GM19372 (cell line): ENCODE measurements at regions not wholly inside any gene's neighbourhood (a gene's known extent, or its start where the extent isn't known, plus 50 kb on each side); places are given as distances from the start of the nearest gene placed in this dataset.

Experiments
- ATAC-seq: cut with Tn5 transposase; IDR thresholded peaks from one replicate; pipeline ENCODE4 v1.9.1; 2021; ENCODE audit warnings: mild to moderate bottlenecking, low read depth, moderate library complexity; ENCODE audit not compliant: unreplicated experiment

DNA sequence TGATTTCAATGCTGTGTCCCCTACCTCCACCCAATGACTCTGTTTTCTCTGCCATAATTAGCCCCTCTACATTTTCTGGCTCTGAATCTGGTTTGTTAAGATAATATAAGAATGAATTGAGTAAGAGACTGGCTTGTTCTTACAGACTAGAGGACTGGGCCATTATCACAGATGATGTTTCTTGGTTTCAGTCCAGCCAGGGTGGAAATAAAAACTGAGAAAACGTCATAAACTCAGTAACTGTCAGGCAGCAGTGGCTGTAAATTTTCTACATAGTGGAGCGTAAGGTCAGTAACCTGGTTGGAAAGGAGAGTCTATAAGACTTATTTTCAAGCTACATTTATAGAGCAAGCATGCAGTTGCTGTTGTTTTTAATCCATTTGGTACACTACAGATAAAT is 485.4 kb downstream of the HTR7 start:
- no peak for ATAC-seq

DNA sequence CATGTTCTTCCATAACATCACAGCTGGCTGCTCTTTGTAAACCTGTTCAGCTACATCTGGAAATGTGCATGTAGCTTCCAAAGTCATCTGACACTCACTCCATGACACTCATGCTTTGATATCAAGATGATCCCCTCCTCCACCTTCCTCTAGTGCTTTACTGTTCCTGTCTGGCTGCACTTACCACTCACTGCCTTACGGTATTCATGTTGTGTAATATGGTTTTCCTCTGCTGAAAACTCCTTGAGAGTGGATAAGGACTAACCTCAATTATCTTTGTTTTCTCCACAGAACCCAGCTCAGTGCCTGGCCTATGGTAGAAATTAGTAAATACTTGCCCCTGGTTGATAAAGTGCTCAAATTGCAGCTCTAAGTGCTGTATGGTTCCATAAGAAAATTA is 483.9 kb downstream of the HTR7 start:
- no peak for ATAC-seq

DNA sequence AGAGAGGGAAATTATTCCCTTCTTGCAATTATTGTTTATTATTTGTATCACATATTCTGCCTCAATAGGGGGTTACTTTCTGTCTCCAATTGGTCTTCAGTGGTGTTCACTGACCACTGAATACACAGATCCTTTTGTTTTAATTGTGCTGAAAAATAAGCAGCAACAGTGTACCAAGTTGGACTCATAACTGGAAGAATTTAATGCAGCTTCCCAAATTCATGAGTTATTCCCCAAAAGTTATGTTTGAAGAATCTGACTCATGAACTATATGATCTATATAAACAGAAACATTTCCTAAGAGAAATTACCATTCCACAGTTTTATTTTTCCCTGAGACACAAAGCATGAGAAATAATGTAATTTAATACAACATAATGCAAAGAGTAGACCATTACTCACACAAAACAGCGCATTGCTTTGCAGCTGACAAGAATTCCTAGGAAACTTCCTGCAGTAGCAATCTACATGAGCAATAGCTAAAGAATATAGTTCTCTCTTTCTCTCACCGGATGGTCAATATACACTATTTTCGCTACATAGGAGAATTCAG is 479.2 kb downstream of the HTR7 start:
- ATAC-seq = no peak

DNA sequence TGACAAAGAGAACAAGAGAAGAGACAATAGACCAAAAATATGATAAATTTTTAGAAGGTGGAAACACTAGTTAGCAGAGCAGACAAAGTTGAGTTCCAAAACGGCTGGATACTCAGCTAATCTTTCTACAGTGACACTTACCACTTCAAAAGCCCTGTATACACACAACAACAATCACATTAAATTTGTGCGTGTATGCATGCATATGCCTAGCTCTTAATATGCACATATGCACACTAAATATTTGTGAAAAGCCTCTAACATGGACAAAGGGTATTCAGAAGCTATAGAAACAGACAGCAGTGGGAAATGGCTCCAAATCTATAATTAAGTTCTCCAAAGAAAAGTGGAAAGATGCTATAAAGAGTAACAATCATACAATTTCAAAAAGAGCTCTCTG is 476.4 kb downstream of the HTR7 start:
- ATAC-seq = no peak

DNA sequence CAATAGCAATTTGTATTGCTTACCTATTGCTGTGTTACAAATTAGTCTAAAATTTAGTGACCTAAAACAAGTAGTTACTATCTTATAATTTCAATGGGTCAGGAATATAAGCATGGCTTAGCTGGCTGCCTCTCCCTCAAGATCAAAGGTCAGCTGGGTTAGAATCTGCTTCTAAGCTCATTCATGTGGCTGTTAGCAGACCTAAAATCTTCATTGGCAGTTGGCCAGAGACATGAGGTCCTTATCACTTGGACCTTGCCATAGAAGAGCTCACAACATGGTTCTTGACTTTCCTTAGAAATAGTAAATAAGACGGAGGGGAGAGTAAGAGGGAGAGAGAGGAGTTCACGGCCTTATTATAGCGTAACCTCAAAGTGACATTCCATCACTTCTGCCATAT is 468.0 kb downstream of the HTR7 start:
- no peak for ATAC-seq

DNA sequence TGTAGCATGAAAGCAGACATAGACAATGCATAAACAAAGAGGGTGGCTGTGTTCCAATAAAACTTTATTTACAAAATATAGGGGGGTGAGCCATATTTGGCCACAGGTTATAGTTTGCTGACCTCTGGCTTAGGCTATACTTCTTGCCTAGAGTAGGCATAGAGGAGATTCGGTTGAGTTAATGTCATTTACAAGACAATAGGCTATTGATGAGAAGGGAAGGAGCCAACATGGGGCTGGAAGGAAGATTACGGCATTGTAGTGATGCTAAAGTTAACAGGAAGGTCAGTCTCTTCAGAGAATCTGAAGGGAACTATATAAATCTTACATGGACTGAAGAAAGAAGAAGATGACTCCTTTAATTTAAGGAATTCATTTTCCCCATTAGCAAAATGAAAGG is 463.5 kb downstream of the HTR7 start:
- no peak for ATAC-seq

DNA sequence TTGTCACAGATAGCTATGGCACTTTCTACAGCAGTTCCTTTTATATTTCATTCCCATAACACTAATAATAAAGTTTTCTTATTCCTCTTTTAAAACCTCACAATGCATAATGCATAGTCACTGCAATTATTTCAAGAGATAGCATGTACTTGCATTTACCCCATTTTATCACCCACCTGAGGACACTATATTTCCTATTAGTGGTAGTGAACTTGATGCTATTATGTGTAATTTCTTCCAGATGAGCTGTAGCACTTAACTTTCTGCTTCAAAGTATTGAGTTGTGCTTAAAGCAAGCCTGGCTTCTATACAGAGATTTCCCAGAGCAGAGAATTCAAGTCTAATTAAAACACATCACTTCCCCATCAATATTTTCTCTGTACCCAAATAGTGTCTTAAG is 461.1 kb downstream of the HTR7 start:
- no peak for ATAC-seq

DNA sequence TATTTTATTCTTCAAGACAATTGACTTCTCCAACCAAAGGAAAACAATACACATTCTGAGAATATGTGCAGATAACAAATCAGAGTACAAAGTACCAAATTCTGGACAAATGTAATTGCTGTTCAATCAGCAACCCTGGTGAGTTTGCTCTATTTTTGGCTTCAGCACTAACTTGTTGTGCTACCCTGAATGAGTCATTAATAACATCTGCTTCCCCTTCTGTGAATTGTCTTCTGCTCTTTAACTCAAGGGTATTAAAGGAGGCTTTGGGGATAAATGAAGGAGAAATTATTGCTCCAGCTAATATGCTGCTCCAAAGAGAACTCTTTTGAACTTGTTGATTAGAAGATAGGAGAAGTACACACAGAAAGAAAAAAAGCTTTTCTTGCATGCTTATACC is 459.3 kb downstream of the HTR7 start:
- no peak for ATAC-seq

DNA sequence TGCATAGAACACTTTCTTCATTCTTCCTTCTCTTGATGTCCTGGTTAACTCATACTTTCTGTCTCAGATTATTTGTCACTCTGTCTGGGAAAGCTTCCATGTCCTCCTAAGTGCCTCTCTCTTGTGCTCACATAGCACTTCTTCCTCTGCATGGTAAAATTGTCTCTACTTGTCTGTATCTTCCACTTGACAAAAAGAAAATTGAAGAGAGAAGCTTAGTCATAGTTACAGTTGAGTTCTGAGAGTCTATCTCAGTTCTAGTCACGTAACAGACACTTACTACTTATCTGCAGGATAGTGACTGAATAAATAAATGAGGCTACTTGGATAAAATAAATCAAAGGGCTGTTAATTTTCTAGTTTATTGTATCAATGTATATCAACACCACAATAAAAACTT is 458.1 kb downstream of the HTR7 start:
- no peak for ATAC-seq

DNA sequence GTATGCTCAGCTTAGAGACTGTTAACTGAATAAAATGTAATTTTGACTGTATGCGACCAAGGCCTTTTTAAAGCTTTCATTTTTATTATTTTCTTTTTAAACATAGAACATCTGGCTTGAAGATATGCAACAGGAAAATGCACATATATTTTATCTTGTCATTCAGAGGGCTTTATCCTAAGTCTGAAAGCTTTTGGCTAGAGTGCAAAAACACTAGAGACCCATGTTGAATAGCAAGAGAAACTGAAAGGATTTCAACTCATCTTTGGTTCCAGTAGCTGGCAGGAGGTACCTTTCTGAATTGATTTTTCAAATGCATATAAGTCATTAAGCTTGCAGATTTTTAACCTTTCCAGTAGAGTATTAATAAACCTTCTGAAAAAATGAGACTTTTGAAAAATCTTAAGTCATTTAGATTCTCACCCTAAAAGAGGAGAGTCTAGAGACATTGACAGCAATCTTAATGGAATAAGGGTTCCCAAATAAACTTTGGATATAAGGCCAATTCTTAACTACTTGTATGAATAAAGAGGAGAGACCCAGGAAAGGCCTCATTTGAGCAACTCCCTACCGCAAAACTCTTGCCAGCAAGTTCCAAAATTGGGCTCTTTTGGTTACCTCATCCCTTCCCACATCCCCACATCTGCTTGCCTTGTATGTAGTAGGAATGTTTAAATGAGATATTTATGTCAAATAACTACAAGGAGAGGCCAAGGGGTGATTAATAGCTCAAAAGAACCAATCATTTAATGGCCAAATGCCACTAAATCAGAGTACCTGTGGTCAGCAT is 454.4 kb downstream of the HTR7 start:
- ATAC-seq = no peak

DNA sequence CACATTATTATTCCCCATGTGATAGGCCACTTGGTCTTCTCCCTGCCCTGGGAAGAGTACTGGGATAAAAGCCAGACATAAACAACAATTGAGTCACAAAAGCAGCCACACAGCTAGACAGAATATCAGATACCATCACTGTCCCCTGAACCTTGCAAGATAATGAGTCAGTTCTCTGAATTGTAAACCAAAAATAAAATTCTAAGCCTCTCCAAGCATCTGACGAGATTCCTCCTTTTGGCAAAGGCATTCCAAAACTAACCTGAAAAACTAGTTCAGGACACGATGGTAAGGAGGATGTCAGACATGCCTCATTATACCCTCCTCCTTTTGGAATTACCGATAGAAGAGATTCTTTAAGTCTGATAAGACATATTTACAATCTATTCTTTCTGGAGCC is 450.7 kb downstream of the HTR7 start:
- ATAC-seq = no peak

DNA sequence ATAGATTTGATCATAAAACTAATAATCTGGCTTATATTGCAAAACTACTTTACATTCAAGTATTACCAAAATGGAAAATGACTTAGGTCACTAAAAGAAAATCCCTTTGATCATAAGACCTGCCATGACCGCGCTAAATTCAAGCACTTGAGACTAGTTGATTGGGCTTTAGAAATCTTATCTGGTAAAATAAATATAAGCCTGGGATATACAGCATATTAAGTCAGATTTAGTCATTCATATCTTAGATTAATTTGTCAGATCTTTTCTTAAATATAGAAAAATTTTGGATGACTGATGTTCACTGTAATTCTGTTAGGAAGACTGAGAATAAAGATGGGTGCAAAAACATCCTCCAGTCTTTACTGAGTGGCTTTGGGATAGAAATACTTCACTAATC is 450.0 kb downstream of the HTR7 start:
- ATAC-seq = no peak

DNA sequence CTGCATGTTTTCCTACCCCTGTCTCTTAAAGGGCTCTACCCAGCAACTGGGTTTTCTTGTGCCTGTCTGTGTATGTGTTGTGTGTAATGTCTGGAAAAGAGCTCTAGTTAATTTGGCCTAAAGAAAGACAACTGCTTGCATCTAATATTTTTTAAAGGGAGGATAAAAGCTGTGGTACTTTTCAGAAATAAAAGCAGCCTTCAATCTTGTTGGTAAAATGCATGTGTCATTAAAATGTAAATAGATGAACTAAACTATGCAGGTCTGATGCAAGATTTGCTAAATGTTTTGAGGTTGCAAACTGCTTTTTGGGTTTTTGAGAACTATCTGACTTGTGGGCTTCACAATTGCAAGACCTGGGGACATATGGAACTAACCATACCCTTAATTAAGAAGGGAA is 445.3 kb downstream of the HTR7 start:
- no peak for ATAC-seq

DNA sequence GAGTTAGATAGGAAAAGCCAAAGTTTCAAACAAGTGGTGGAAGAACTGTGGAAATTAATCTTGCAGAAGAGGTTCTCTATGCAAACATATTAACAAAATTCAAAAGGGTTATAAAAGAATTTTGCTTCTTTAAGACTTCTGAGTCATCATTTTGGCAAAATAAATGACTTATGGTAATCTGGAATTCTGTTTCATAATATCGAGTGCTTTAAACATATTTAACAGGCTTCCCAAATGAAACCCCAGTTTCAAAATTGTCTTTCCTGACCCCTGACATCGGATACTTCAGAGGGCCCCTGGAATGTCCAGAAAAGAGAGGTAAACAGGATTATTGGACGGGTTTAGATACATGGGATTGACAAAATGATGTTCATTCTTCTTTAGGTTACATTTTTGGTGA is 444.6 kb downstream of the HTR7 start:
- no peak for ATAC-seq

DNA sequence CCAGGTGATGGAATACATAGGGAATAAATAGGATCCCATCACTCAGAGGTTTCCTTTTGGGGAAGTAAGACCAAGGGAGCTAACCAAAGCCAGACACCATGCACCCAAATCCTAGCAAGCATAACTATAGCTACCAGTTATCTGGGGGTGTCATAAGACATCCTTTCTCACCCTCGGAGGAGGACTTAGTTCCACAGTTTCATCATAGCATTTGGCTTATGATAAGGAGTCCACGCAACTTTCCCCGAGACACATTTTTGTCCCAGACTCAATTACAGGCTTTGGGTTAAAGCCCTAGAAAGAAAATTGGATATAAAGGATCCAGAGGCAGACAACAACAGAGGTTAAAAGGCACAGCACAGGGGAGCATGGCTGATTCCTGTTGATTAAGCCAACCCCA is 442.9 kb downstream of the HTR7 start:
- ATAC-seq = no peak

DNA sequence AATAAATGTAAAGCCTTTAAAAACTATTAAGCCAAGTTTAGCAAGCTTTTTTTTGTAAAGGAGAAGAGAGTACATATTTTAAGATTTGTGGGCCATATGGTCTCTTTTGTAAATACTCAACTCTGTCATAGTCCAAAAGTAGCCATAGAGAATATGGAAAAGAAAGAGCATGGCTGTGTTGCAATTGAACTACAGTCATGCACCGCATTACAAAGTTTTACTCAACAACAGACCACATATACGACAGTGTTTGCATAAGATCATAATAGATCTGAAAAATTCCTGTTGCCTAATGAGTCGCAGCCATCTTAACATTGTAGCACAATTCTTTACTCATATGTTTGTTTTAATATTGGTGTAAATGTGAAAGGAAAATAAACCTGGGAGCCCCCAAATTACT is 440.8 kb downstream of the HTR7 start:
- no peak for ATAC-seq

DNA sequence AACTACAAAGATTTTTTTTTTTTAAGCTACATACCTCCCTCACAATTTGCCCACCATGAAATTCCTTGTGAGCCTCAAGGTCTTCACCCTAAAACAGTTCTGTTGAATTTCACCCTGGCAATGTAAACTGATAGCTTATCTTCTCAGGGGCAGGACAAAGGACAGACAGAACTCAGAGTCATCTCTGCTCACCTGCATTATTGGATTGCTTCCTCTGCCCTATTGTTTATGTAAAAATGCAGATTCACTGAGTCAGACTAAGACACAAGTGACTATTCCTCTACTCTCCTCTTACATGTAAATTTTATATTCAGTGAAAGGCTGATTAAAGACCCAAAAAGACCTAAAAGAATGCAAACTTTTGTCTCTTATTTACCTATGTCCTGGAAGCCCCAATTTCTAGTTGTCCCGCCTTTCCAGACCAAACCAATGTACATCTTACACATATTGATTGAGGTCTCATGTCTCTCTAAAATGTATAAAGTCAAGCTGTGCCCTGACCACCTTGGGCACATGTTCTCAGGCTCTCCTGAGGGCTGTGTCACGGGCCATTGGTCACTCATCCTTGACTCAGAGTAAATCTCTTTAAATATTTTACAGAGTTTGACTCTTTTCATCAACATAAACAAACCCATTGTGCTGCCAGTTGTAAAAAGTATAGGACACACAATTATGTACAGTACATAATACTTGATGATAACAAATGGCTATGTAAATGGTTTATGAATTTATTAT is 440.2 kb downstream of the HTR7 start:
- ATAC-seq = no peak

DNA sequence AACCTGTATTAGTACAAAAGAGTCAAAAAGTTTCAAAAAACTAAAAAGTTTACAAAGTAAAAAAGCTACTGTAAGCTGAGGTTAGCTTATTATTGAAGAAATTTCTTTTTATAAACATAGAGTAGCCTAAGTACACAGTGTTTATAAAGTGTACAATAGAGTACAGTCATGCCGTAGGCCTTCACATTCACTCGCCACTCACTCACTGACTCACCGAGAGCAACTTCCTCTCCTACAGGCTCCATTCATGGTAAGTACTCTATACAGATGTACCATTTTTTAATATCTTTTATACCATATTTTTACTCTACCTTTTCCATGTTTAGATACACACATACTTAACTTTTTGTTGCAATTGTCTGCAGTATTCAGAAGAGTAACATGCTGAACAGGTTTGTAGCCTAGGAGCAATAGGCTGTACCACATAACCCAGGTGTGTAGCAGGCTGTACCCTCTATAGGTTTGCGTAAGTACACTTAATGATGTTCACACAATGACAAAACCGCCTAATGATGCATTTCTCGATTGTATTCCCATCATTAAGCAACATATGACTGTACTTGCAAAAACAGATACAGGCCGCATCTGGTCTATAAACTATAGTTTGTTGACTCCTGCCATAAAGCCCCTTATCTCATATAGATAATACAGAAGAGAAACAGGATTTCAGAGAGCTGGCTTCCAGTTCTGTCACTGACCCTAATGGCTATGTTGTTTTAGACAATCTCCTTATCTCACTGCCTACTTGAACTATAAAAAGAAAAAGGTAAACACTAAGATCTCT is 438.8 kb downstream of the HTR7 start:
- ATAC-seq = no peak

DNA sequence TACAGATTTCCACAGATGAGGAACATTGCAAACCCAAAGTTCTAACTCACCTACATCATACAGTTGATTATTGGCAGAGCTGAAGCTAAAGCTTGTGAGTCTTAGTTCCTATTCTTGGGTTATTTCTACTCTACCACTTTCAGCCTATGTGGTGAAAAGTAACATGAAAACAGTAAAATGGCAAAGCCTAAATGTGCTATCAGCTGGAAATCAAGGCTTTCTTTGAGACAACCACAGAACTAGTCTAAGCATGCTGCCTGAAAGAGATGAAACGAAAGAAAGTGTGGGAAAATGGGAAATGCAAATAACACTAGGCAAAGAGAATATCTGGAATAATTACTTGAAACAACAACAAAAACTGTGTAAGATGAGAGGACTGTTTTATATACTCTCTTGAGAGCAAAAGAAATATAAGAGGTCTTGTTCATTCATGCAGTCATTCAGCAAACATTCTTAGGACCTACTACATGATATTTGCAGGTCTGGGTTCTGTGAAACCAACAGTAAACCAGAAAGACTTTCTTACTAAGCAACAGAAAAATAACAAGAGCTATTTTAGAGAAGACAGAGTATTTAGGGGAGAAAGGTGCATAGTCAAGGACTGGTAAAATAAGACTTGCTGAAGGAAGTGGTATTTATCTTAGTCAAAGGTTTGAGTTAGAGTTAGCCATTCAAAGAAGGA is 437.1 kb downstream of the HTR7 start:
- ATAC-seq = peak; percentile 51

DNA sequence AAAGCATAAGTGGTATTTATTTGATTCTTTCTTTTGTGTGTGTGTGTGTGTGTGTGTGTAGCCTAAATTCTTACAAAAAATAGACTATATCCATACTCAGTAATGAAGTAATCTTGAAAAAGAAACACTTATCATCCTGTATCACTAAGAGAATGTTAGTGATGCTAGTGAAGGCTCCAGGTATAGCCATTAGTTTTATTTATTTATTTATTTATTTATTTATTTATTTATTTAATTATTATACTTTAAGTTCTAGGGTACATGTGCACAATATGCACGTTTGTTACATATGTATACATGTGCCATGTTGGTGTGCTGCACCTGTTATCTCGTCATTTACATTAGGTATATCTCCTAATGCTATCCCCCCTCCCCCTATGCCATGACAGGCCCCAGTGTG is 436.0 kb downstream of the HTR7 start:
- no peak for ATAC-seq

DNA sequence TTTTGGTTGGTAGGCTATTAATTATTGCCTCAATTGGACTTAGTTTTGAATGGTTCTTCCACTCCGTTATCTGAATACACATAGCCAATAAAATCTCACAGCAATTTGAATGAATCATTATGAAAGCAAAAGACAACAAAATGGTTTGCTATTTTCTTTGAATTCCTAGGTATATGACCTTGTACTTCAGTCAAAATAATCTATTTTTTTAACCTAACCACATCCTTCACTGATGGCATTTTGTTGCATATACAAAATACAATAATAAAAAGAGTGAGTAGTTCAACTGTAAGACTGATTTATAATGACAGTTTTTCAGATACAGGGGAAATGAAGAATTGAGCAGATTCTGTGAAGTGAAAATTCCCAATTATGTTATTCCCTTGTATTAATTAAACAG is 433.1 kb downstream of the HTR7 start:
- no peak for ATAC-seq
